CD8-positive, alpha-beta memory T cell (primary cell): ENCODE measurements at regions not wholly inside any gene's neighbourhood (a gene's known extent, or its start where the extent isn't known, plus 50 kb on each side); places are given as distances from the start of the nearest gene placed in this dataset.

ENCODE experiments used
- CTCF ChIA-PET: fragments of 350-600 bp; sonication (Branson Sonifier 250); formaldehyde crosslinking; loops from one replicate; lab custom pipeline; 2021; ENCODE audit warnings: antibody characterized with exemption; lab: Charles Lee
- POLR2A ChIA-PET: fragments of 350-600 bp; sonication (Branson Sonifier 250); formaldehyde crosslinking; loops from one replicate; lab custom pipeline; 2021; ENCODE audit warnings: antibody characterized with exemption; lab: Charles Lee
- DNase-seq, 5 donors: peaks; one replicate each; pipeline versions ENCODE4 v3.0.0 to v3.0.0-alpha.2; 2020 to 2022; ENCODE audit warnings: mixed read lengths in 1 of 5
- H3K27ac ChIP-seq: one replicate; pipeline ENCODE4 v1.7.0; 2013; ENCODE audit warnings: low read depth, mild to moderate bottlenecking, low read length, moderate library complexity
- H3K27me3 ChIP-seq: 2 replicates; pipeline ENCODE4 v1.7.0; 2013; ENCODE audit warnings: low read length, mild to moderate bottlenecking; ENCODE audit not compliant: insufficient read depth, poor library complexity, severe bottlenecking
- H3K36me3 ChIP-seq: 2 replicates; pipeline ENCODE4 v1.7.0; 2013; ENCODE audit warnings: mild to moderate bottlenecking, low read length, moderate library complexity; ENCODE audit not compliant: insufficient read depth
- H3K4me1 ChIP-seq: 2 replicates; pipeline ENCODE4 v1.7.0; 2013; ENCODE audit warnings: mild to moderate bottlenecking, low read length, moderate library complexity; ENCODE audit not compliant: insufficient read depth
- H3K4me3 ChIP-seq: 2 replicates; pipeline ENCODE4 v1.7.0; 2013; ENCODE audit warnings: mild to moderate bottlenecking, low read length
- H3K9me3 ChIP-seq: 2 replicates; pipeline ENCODE4 v1.7.0; 2013; ENCODE audit warnings: mild to moderate bottlenecking, low read length
- H3K27ac Mint-ChIP-seq, 8 donors: one replicate each; pipeline ENCODE4 v1.8.0; 2020 to 2021; ENCODE audit warnings: mixed read lengths in 8 of 8, mild to moderate bottlenecking in 6 of 8, inconsistent platforms in 3 of 8, moderate library complexity in 3 of 8
- H3K27me3 Mint-ChIP-seq, 2 donors: one replicate each; pipeline ENCODE4 v1.8.0; 2020 to 2021; ENCODE audit warnings: mixed read lengths in 2 of 2, mild to moderate bottlenecking in 1 of 2, moderate library complexity in 1 of 2
- H3K36me3 Mint-ChIP-seq, 3 donors: one replicate each; pipeline ENCODE4 v1.8.0; 2020 to 2021; ENCODE audit warnings: mixed read lengths in 3 of 3, inconsistent platforms in 1 of 3, mild to moderate bottlenecking in 1 of 3
- H3K4me1 Mint-ChIP-seq, 3 donors: one replicate each; pipeline ENCODE4 v1.8.0; 2020 to 2021; ENCODE audit warnings: mixed read lengths in 3 of 3, inconsistent platforms in 1 of 3, mild to moderate bottlenecking in 1 of 3
- H3K4me3 Mint-ChIP-seq, 7 donors: one replicate each; pipeline ENCODE4 v1.8.0; 2020 to 2021; ENCODE audit warnings: mixed read lengths in 7 of 7, mild to moderate bottlenecking in 6 of 7, moderate library complexity in 4 of 7, inconsistent platforms in 2 of 7
- H3K9me3 Mint-ChIP-seq, 5 donors: one replicate each; pipeline ENCODE4 v1.8.0; 2020 to 2022; ENCODE audit warnings: mixed read lengths in 5 of 5, mild to moderate bottlenecking in 3 of 5, moderate library complexity in 2 of 5, inconsistent platforms in 1 of 5

GRCh38 chr11:80958361-80958760 lies 1517.5 kb upstream of the TENM4 start:
- H3K27me3 ChIP-seq = no peaks in the 10 kb centered on the region

DNA sequence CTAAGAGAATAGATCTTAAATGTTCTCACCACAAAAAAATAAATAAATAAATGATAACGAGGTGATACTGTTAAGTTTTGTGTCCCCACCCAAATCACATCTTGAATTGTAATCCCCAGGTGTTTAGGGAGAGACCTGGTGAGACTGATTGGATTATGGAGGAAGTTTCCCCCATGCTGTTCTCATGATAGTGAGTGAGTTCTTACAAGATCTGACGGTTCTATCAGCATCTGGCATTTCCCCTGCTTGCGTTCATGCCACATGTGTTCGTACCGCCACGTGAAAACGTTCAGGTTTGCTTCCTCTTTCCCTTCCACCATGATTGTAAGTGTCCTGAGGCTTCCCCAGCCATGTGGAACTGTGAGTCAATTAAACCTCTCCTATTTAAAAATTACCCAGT lies 1514.8 kb upstream of the TENM4 start:
- Histone ChIP-seq H3K4me1 (no peaks in the 10 kb centered on the region), H3K9me3 (no peaks in the 10 kb centered on the region), H3K27ac (no peak overlapping the region), H3K4me3 (no peak overlapping the region), H3K27me3 (no peaks in the 10 kb centered on the region), H3K36me3 (no peaks in the 10 kb centered on the region)
- H3K4me3 Mint-ChIP-seq = no peak overlapping the region
- no peak overlapping the region for H3K27ac Mint-ChIP-seq
- no peaks in the 10 kb centered on the region for H3K4me1 Mint-ChIP-seq
- CTCF ChIA-PET = no interaction called here
- POLR2A ChIA-PET = no interaction called here
- H3K36me3 Mint-ChIP-seq = no peaks in the 10 kb centered on the region
- H3K9me3 Mint-ChIP-seq = peaks cover 7 to 43% (median 10%) of the 10 kb centered on the region in 5 donors
- no peak for DNase-seq
- no peaks in the 10 kb centered on the region for H3K27me3 Mint-ChIP-seq

More at GRCh38 chr11:80958361-80958760, 1517.5 kb upstream of the TENM4 start:
- no peaks in the 10 kb centered on the region for H3K36me3 ChIP-seq
- Mint-ChIP-seq H3K4me1 (no peaks in the 10 kb centered on the region), H3K27me3 (no peaks in the 10 kb centered on the region), H3K27ac (no peak overlapping the region), H3K36me3 (no peaks in the 10 kb centered on the region), H3K4me3 (no peak overlapping the region), H3K9me3 (peaks cover 7 to 49% (median 11%) of the 10 kb centered on the region in 5 donors)
- ChIA-PET CTCF (no interaction called here), POLR2A (no interaction called here)
- H3K9me3 ChIP-seq = no peaks in the 10 kb centered on the region
- no peak overlapping the region for H3K27ac ChIP-seq
- no peak for DNase-seq
- H3K4me1 ChIP-seq = no peaks in the 10 kb centered on the region
- H3K4me3 ChIP-seq = no peak overlapping the region

DNA sequence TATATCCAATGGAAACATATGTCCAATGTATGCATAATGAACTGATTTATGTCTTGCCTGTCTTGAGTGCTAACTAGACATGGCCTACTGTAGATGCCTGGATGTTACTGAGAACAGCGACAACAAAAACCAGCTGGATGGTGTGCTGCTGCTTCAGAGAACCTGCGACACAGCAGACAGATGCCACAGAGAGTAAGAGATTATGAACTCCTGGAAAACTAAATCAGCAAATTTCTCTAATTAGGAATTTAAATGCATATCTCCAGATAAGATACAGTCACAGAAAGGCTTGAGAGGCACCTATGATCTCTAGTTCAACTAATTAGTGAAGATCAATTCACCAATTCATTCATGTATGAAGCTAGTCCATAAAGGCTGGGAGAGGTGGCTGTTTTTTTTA lies 1508.0 kb upstream of the TENM4 start:
- POLR2A ChIA-PET = no interaction called here
- H3K36me3 ChIP-seq = no peaks in the 10 kb centered on the region

GRCh38 chr11:80944758-80945157 lies 1503.9 kb upstream of the TENM4 start:
- no peaks in the 10 kb centered on the region for H3K36me3 Mint-ChIP-seq
- ChIA-PET CTCF (no interaction called here), POLR2A (no interaction called here)
- no peaks in the 10 kb centered on the region for H3K9me3 ChIP-seq
- no peak overlapping the region for H3K4me3 ChIP-seq
- H3K27me3 ChIP-seq = no peaks in the 10 kb centered on the region
- H3K4me1 ChIP-seq = no peaks in the 10 kb centered on the region
- no peak overlapping the region for H3K27ac ChIP-seq
- H3K36me3 ChIP-seq = no peaks in the 10 kb centered on the region
- no peak for DNase-seq
- H3K9me3 Mint-ChIP-seq = peaks cover 7 to 32% (median 8%) of the 10 kb centered on the region in 5 donors
- H3K4me3 Mint-ChIP-seq = no peak overlapping the region
- H3K4me1 Mint-ChIP-seq = no peaks in the 10 kb centered on the region
- H3K27me3 Mint-ChIP-seq = no peaks in the 10 kb centered on the region
- H3K27ac Mint-ChIP-seq = no peak overlapping the region

More for the DNA sequence above, 1508.0 kb upstream of the TENM4 start:
- H3K27me3 Mint-ChIP-seq = no peaks in the 10 kb centered on the region
- no peak overlapping the region for H3K4me3 Mint-ChIP-seq
- H3K27me3 ChIP-seq = no peaks in the 10 kb centered on the region
- H3K9me3 Mint-ChIP-seq = peaks cover 14 to 34% (median 18%) of the 10 kb centered on the region in 5 donors
- no peaks in the 10 kb centered on the region for H3K36me3 Mint-ChIP-seq
- DNase-seq = no peak
- no peak overlapping the region for H3K27ac Mint-ChIP-seq
- H3K4me1 ChIP-seq = no peaks in the 10 kb centered on the region
- CTCF ChIA-PET = no interaction called here
- no peak overlapping the region for H3K4me3 ChIP-seq
- no peaks in the 10 kb centered on the region for H3K9me3 ChIP-seq
- no peak overlapping the region for H3K27ac ChIP-seq
- no peaks in the 10 kb centered on the region for H3K4me1 Mint-ChIP-seq

- Histone ChIP-seq H3K36me3 (no peaks in the 10 kb centered on the region), H3K4me1 (no peaks in the 10 kb centered on the region), H3K27ac (no peak overlapping the region), H3K4me3 (no peak overlapping the region), H3K27me3 (no peaks in the 10 kb centered on the region), H3K9me3 (no peaks in the 10 kb centered on the region)
- CTCF ChIA-PET = no interaction called here
- Mint-ChIP-seq H3K4me3 (no peak overlapping the region), H3K36me3 (no peaks in the 10 kb centered on the region), H3K27me3 (no peaks in the 10 kb centered on the region), H3K9me3 (peaks cover 0 to 25% (median 5%) of the 10 kb centered on the region in 5 donors), H3K4me1 (no peaks in the 10 kb centered on the region), H3K27ac (no peak overlapping the region)
- POLR2A ChIA-PET = no interaction called here
- DNase-seq = no peak
Observed at GRCh38 chr11:80943226-80943625, 1502.4 kb upstream of the TENM4 start.

GRCh38 chr11:80937842-80938241 lies 1497.0 kb upstream of the TENM4 start:
- no peak overlapping the region for H3K4me3 Mint-ChIP-seq
- H3K9me3 ChIP-seq = no peaks in the 10 kb centered on the region
- no peaks in the 10 kb centered on the region for H3K4me1 ChIP-seq
- H3K4me3 ChIP-seq = no peak overlapping the region
- no peaks in the 10 kb centered on the region for H3K27me3 ChIP-seq
- no peaks in the 10 kb centered on the region for H3K36me3 ChIP-seq
- no peak overlapping the region for H3K27ac Mint-ChIP-seq
- no peak overlapping the region for H3K27ac ChIP-seq
- no peak for DNase-seq
- no peaks in the 10 kb centered on the region for H3K4me1 Mint-ChIP-seq
- no peaks in the 10 kb centered on the region for H3K36me3 Mint-ChIP-seq
- ChIA-PET POLR2A (no interaction called here), CTCF (no interaction called here)
- peaks cover 4 to 23% (median 7%) of the 10 kb centered on the region in 5 donors for H3K9me3 Mint-ChIP-seq
- H3K27me3 Mint-ChIP-seq = no peaks in the 10 kb centered on the region

DNA sequence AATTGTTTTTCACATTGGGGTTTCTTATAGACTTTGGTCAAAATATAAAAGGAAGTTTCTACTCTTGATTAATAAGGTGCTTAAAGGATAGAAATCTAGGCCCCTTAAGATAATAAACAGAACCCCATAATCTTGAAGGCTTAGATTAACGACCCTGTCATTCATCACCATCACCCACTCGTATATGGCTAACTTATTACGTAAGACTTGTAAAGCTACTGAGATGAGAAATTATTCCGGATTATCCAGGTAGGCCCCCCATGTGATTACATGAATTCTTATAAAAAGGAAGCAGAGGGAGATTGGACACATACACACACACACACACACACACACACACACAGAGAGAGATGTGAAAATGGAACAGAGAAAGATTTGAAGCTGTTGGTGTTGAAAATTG lies 1489.2 kb upstream of the TENM4 start:
- Histone ChIP-seq H3K36me3 (no peaks in the 10 kb centered on the region), H3K4me1 (no peaks in the 10 kb centered on the region), H3K27me3 (no peaks in the 10 kb centered on the region), H3K4me3 (no peak overlapping the region), H3K27ac (no peak overlapping the region), H3K9me3 (no peaks in the 10 kb centered on the region)
- Mint-ChIP-seq H3K36me3 (no peaks in the 10 kb centered on the region), H3K9me3 (peaks cover 4 to 26% (median 17%) of the 10 kb centered on the region in 5 donors), H3K4me3 (no peak overlapping the region), H3K4me1 (no peaks in the 10 kb centered on the region), H3K27me3 (no peaks in the 10 kb centered on the region), H3K27ac (no peak overlapping the region)
- POLR2A ChIA-PET = no interaction called here
- DNase-seq = no peak
- CTCF ChIA-PET = no interaction called here

DNA sequence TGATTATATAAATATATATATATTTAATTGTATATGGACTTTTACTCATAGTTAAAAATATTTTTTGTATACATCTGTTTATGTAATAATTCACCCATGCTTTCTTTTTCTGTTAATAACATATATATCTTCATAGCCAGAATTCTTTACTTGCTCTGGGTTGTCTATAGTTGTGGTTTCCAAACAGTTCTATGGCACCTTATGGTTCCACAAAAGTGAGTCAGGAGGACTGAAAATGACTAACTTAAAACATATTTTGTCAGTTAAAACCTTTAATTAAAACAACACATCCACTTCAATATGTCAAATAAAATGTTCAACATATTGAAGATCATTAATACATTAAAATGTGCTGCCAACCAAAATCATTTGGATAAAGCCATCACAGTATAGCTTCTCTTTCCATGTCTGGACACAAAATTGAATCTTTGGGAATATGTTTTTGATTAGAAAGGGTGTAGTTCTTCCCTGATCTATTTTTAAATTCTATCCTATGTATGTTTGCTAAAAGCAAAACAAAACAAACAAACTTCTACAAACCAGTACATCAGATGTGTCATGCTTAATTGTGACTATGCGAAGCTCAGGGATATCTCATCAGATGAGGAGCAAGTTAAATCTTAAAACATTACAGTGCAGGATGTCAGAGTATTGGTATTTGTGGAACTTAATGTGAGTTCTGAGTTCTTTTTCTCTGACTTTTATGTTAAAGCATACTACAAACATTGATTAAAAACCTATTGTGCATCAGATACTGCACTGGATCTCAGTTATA lies 1488.4 kb upstream of the TENM4 start:
- POLR2A ChIA-PET = no interaction called here
- H3K36me3 ChIP-seq = no peaks in the 10 kb centered on the region

More for the DNA sequence above, 1488.4 kb upstream of the TENM4 start:
- no peaks in the 10 kb centered on the region for H3K27me3 ChIP-seq
- no peak for DNase-seq
- Mint-ChIP-seq H3K9me3 (peaks cover under 1 to 27% (median 17%) of the 10 kb centered on the region in 5 donors), H3K4me3 (no peak overlapping the region), H3K27ac (no peak overlapping the region), H3K27me3 (no peaks in the 10 kb centered on the region), H3K36me3 (no peaks in the 10 kb centered on the region), H3K4me1 (no peaks in the 10 kb centered on the region)
- H3K4me3 ChIP-seq = no peak overlapping the region
- no peaks in the 10 kb centered on the region for H3K4me1 ChIP-seq
- CTCF ChIA-PET = no interaction called here
- no peaks in the 10 kb centered on the region for H3K9me3 ChIP-seq
- H3K27ac ChIP-seq = no peak overlapping the region
